SK-N-SH (cell line): ENCODE measurements at regions not wholly inside any gene's neighbourhood (a gene's known extent, or its start where the extent isn't known, plus 50 kb on each side); places are given as distances from the start of the nearest gene placed in this dataset.

ENCODE experiments used
- CTCF ChIA-PET: fragments of 300-600, 350-600 bp; formaldehyde crosslinking; extraction: SDS; loops from one replicate; lab custom pipeline; 2021; lab: Yijun Ruan, JAX
- POLR2A ChIA-PET: fragments of 350-600 bp; sonication (Branson Sonifier 250); formaldehyde crosslinking; extraction: SDS; loops from one replicate; lab custom pipeline; 2020; ENCODE audit warnings: antibody characterized with exemption, inconsistent platforms; lab: Yijun Ruan, JAX
- DNase-seq: peaks from one replicate; pipeline ENCODE4 v3.0.0; 2012
- H2AFZ ChIP-seq: fragments of 200-600 bp; sonication (generic); 2 replicates; pipeline ENCODE4 v1.8.1; 2016; ENCODE audit warnings: antibody characterized with exemption, mild to moderate bottlenecking, low read depth
- H3F3A ChIP-seq: fragments of 200-600 bp; sonication (generic); replicated peaks from 2 replicates; pipeline ENCODE3; 2016; ENCODE audit warnings: antibody characterized with exemption, mild to moderate bottlenecking; ENCODE audit not compliant: insufficient read depth
- H3K27ac ChIP-seq, 2 experiments: fragments of 200-500 bp in 1 of 2; fragments of 200-600 bp in 1 of 2; sonication (Bioruptor generic) in 1 of 2; sonication (generic), shearing (Covaris generic) in 1 of 2; 2 replicates each; pipeline versions ENCODE4 v1.5.1 to v1.6.1; 2014 to 2016; ENCODE audit warnings: low read depth in 2 of 2, inconsistent platforms in 1 of 2, low read length in 1 of 2, mild to moderate bottlenecking in 1 of 2, mixed read lengths in 1 of 2
- H3K27me3 ChIP-seq: fragments of 200-600 bp; sonication (generic), shearing (Covaris generic); 2 replicates; pipeline ENCODE4 v1.6.1; 2016; ENCODE audit warnings: mixed run types; ENCODE audit not compliant: insufficient read depth
- H3K36me3 ChIP-seq, 2 experiments: fragments of 200-500 bp in 1 of 2; fragments of 200-600 bp in 1 of 2; sonication (Bioruptor generic) in 1 of 2; sonication (generic) in 1 of 2; replicated peaks in 1 of 2; 2 replicates each; pipeline versions ENCODE3 to v1.5.1; 2014 to 2016; ENCODE audit warnings: low read length in 1 of 2, mild to moderate bottlenecking in 1 of 2; ENCODE audit not compliant: insufficient read depth in 2 of 2, control insufficient read depth in 1 of 2
- H3K4me1 ChIP-seq, 2 experiments: fragments of 200-500 bp in 1 of 2; fragments of 200-600 bp in 1 of 2; sonication (Bioruptor generic) in 1 of 2; sonication (generic), shearing (Covaris generic) in 1 of 2; 2 replicates each; pipeline versions ENCODE4 v1.5.1 to v1.6.1; 2014 to 2016; ENCODE audit warnings: low read depth in 1 of 2, low read length in 1 of 2, mixed run types in 1 of 2; ENCODE audit not compliant: insufficient read depth in 2 of 2, control insufficient read depth in 1 of 2
- H3K4me2 ChIP-seq: fragments of 200-600 bp; sonication (generic), shearing (Covaris generic); 2 replicates; pipeline ENCODE4 v1.6.1; 2017; ENCODE audit warnings: mixed run types
- H3K4me3 ChIP-seq, 2 experiments: fragments of 200-500 bp in 1 of 2; fragments of 200-600 bp in 1 of 2; sonication (Bioruptor generic) in 1 of 2; sonication (generic), shearing (Covaris generic) in 1 of 2; 2 replicates each; pipeline versions ENCODE4 v1.5.1 to v1.8.1; 2014 to 2016; ENCODE audit warnings: low read depth in 2 of 2, inconsistent platforms in 1 of 2, low read length in 1 of 2, mild to moderate bottlenecking in 1 of 2, mixed read lengths in 1 of 2, moderate library complexity in 1 of 2
- H3K79me2 ChIP-seq: fragments of 200-600 bp; sonication (generic); 2 replicates; pipeline ENCODE4 v1.8.1; 2017; ENCODE audit warnings: mild to moderate bottlenecking; ENCODE audit not compliant: insufficient read depth
- H3K9ac ChIP-seq: fragments of 200-600 bp; sonication (generic); 2 replicates; pipeline ENCODE4 v1.6.1; 2017; ENCODE audit warnings: mixed run types
- H3K9me2 ChIP-seq: fragments of 200-600 bp; sonication (generic); 2 replicates; pipeline ENCODE4 v1.6.1; 2017; ENCODE audit warnings: mixed run types
- H3K9me3 ChIP-seq: fragments of 200-600 bp; sonication (generic); 2 replicates; pipeline ENCODE4 v1.6.1; 2017; ENCODE audit warnings: mixed run types, mild to moderate bottlenecking, moderate library complexity
- H4K20me1 ChIP-seq: fragments of 200-600 bp; sonication (generic); 2 replicates; pipeline ENCODE4 v1.6.1; 2017; ENCODE audit warnings: mild to moderate bottlenecking, mixed run types; ENCODE audit not compliant: insufficient read depth
- CHD2 ChIP-seq: fragments of 150-350 bp; IDR thresholded peaks from 2 replicates; pipeline ENCODE4 v1.6.1; 2018; ENCODE audit warnings: low read length; ENCODE audit not compliant: partially characterized antibody
- ELF1 ChIP-seq: IDR thresholded peaks from 2 replicates; pipeline ENCODE4 v1.4.0; 2012
- EP300 ChIP-seq, 2 experiments: IDR thresholded peaks; 2 replicates each; pipeline versions ENCODE4 v1.4.0 to v1.6.1; 2012; ENCODE audit warnings: borderline replicate concordance in 1 of 2, low read depth in 1 of 2, low read length in 1 of 2
- EZH2phosphoT487 ChIP-seq: fragments of 200-600 bp; sonication (generic); IDR thresholded peaks from 2 replicates; pipeline ENCODE4 v1.6.1; 2017; ENCODE audit warnings: low read depth, mixed run types, mild to moderate bottlenecking, antibody characterized with exemption, moderate library complexity, borderline replicate concordance
- FOSL2 ChIP-seq: IDR thresholded peaks from 2 replicates; pipeline ENCODE4 v1.4.0; 2012; ENCODE audit warnings: low read depth, mild to moderate bottlenecking, moderate library complexity, borderline replicate concordance
- FOXJ3 ChIP-seq: sonication (generic); formaldehyde crosslinking; IDR thresholded peaks from 2 replicates; pipeline ENCODE4 v1.5.1; 2020; ENCODE audit warnings: mild to moderate bottlenecking, missing genetic modification reagents
- FOXM1 ChIP-seq: IDR thresholded peaks from 2 replicates; pipeline ENCODE4 v1.4.0; 2012; ENCODE audit warnings: low read depth, mild to moderate bottlenecking
- GABPA ChIP-seq: IDR thresholded peaks from 2 replicates; pipeline ENCODE4 v1.4.0; 2012; ENCODE audit warnings: low read depth, mild to moderate bottlenecking
- GATA2 ChIP-seq: sonication (generic); formaldehyde crosslinking; IDR thresholded peaks from 2 replicates; pipeline ENCODE4 v1.5.0; 2020; ENCODE audit warnings: mild to moderate bottlenecking, missing genetic modification reagents
- IRF3 ChIP-seq: fragments of 150-350 bp; IDR thresholded peaks from 2 replicates; pipeline ENCODE4 v1.6.1; 2016; ENCODE audit warnings: mild to moderate bottlenecking, low read depth, low read length
- JUND ChIP-seq: IDR thresholded peaks from 2 replicates; pipeline ENCODE4 v1.4.0; 2012
- MAX ChIP-seq: IDR thresholded peaks from 2 replicates; pipeline ENCODE4 v1.4.0; 2012; ENCODE audit warnings: low read depth
- MEF2A ChIP-seq: IDR thresholded peaks from 2 replicates; pipeline ENCODE4 v1.4.0; 2012; ENCODE audit warnings: low read depth, borderline replicate concordance
- NFIC ChIP-seq: IDR thresholded peaks from 2 replicates; pipeline ENCODE4 v1.4.0; 2012; ENCODE audit warnings: borderline replicate concordance
- NRF1 ChIP-seq: IDR thresholded peaks from 2 replicates; pipeline ENCODE4 v1.6.1; 2012; ENCODE audit warnings: low read depth, mild to moderate bottlenecking, low read length
- POLR2AphosphoS5 ChIP-seq: IDR thresholded peaks from 2 replicates; pipeline ENCODE4 v1.6.1; 2012; ENCODE audit warnings: low read depth, low read length
- RFX5 ChIP-seq: IDR thresholded peaks from 2 replicates; pipeline ENCODE4 v1.6.1; 2012; ENCODE audit warnings: mild to moderate bottlenecking, improper control_type of control experiment, low read length
- RXRA ChIP-seq: IDR thresholded peaks from 2 replicates; pipeline ENCODE4 v1.4.0; 2012; ENCODE audit warnings: low read depth, mild to moderate bottlenecking, borderline replicate concordance
- SIN3A ChIP-seq: IDR thresholded peaks from 2 replicates; pipeline ENCODE4 v1.6.1; 2012; ENCODE audit warnings: low read depth, mild to moderate bottlenecking, low read length, moderate library complexity, borderline replicate concordance
- SMC3 ChIP-seq: IDR thresholded peaks from 2 replicates; pipeline ENCODE4 v1.6.1; 2012; ENCODE audit warnings: low read depth, low read length, improper control_type of control experiment
- TAF1 ChIP-seq: IDR thresholded peaks from 2 replicates; pipeline ENCODE4 v1.6.1; 2012; ENCODE audit warnings: low read depth, mild to moderate bottlenecking, low read length, moderate library complexity, borderline replicate concordance
- TCF12 ChIP-seq: IDR thresholded peaks from 2 replicates; pipeline ENCODE4 v1.4.0; 2012
- TEAD4 ChIP-seq: IDR thresholded peaks from 2 replicates; pipeline ENCODE4 v1.4.0; 2012; ENCODE audit warnings: mild to moderate bottlenecking, borderline replicate concordance; ENCODE audit not compliant: insufficient read depth
- YY1 ChIP-seq: IDR thresholded peaks from 2 replicates; pipeline ENCODE4 v1.4.0; 2012; ENCODE audit warnings: low read depth, mild to moderate bottlenecking
- ZBTB33 ChIP-seq: IDR thresholded peaks from 2 replicates; pipeline ENCODE4 v1.4.0; 2012; ENCODE audit warnings: low read depth, borderline replicate concordance
- WGBS: methylation state at CpG from one replicate; pipeline ENCODE4 v1.1.6; 2017; ENCODE audit warnings: low lambda C conversion rate; 5-methylcytosine and 5-hydroxymethylcytosine counted together
- TF ChIP-seq, protein P1 (sequence below): IDR thresholded peaks from 2 replicates; pipeline ENCODE4 v1.6.1; 2012; ENCODE audit warnings: mild to moderate bottlenecking, low read depth, low read length, moderate library complexity
- TF ChIP-seq, protein P2 (sequence below): fragments of 200-600 bp; sonication (generic); IDR thresholded peaks from 2 replicates; pipeline ENCODE4 v1.6.1; 2017; ENCODE audit warnings: antibody characterized with exemption, mild to moderate bottlenecking, moderate library complexity

DNA sequence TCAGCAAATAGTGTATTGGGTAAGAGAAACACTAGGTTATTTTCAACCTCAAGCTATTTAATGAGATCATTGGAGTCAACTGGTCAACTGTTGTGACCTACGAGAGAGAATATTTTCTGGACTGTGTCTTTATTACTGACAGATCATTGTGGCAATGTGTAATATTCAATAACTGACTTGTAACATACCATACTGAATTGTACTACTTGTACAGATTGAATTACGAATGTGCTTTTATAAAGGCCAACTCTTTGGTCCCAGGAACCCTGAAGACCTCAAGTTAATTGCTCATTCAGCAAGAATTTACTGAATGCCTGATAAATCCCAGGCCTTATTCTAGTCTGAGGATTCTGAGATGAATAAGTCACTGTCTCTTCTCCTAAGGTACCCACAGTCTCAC, 56.1 kb upstream of the CAMK1G start:
- no peaks in the 10 kb centered on the region for H3K27me3 ChIP-seq
- H4K20me1 ChIP-seq = no peaks in the 10 kb centered on the region
- 0 out of 2 replicates have a peak overlapping the region, but pooled peaks have one; percentile 2 for H3K4me2 ChIP-seq
- H3K4me1 ChIP-seq = no peaks in the 10 kb centered on the region; a peak in 2 of 4 replicates
- no peak for DNase-seq
- no peaks in the 10 kb centered on the region for H3K9me2 ChIP-seq
- no peak overlapping the region for H2AFZ ChIP-seq
- no peak overlapping the region for H3K4me3 ChIP-seq
- no peaks in the 10 kb centered on the region for H3K36me3 ChIP-seq
- ChIA-PET POLR2A (no interaction called here), CTCF (interaction anchor here (1.1 to 5.9 kb wide), 3 partner anchors 14 to 39 kb away, joined by 3 to 33 read pairs (median 8); no protein-coding TSS in a partner anchor)
- 38% methylated on average over 2 of the region's 2 CpGs for WGBS
- peak overlapping the region in 1 of 2 experiments; percentile 76; a peak in 2 of 4 replicates for H3K27ac ChIP-seq
- peak overlapping the region; percentile 29; the same call in 1 of the 2 replicates for H3K9ac ChIP-seq
- no peaks in the 10 kb centered on the region for H3K9me3 ChIP-seq
- H3F3A ChIP-seq = peaks cover 15% of the 10 kb centered on the region
- no peaks in the 10 kb centered on the region for H3K79me2 ChIP-seq
- peak; percentile 62 for TF ChIP-seq FOSL2
- TF ChIP-seq EZH2phosphoT487 = no peak
- no peak for TF ChIP-seq SMC3
- TF ChIP-seq MAX = no peak
- TF ChIP-seq, protein P1, sequence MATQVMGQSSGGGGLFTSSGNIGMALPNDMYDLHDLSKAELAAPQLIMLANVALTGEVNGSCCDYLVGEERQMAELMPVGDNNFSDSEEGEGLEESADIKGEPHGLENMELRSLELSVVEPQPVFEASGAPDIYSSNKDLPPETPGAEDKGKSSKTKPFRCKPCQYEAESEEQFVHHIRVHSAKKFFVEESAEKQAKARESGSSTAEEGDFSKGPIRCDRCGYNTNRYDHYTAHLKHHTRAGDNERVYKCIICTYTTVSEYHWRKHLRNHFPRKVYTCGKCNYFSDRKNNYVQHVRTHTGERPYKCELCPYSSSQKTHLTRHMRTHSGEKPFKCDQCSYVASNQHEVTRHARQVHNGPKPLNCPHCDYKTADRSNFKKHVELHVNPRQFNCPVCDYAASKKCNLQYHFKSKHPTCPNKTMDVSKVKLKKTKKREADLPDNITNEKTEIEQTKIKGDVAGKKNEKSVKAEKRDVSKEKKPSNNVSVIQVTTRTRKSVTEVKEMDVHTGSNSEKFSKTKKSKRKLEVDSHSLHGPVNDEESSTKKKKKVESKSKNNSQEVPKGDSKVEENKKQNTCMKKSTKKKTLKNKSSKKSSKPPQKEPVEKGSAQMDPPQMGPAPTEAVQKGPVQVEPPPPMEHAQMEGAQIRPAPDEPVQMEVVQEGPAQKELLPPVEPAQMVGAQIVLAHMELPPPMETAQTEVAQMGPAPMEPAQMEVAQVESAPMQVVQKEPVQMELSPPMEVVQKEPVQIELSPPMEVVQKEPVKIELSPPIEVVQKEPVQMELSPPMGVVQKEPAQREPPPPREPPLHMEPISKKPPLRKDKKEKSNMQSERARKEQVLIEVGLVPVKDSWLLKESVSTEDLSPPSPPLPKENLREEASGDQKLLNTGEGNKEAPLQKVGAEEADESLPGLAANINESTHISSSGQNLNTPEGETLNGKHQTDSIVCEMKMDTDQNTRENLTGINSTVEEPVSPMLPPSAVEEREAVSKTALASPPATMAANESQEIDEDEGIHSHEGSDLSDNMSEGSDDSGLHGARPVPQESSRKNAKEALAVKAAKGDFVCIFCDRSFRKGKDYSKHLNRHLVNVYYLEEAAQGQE = no peak
- no peak for TF ChIP-seq CHD2
- TF ChIP-seq TCF12 = peak; percentile 93
- peak; percentile 81 for TF ChIP-seq JUND
- TF ChIP-seq NFIC = peak; percentile 75
- TF ChIP-seq, protein P2, sequence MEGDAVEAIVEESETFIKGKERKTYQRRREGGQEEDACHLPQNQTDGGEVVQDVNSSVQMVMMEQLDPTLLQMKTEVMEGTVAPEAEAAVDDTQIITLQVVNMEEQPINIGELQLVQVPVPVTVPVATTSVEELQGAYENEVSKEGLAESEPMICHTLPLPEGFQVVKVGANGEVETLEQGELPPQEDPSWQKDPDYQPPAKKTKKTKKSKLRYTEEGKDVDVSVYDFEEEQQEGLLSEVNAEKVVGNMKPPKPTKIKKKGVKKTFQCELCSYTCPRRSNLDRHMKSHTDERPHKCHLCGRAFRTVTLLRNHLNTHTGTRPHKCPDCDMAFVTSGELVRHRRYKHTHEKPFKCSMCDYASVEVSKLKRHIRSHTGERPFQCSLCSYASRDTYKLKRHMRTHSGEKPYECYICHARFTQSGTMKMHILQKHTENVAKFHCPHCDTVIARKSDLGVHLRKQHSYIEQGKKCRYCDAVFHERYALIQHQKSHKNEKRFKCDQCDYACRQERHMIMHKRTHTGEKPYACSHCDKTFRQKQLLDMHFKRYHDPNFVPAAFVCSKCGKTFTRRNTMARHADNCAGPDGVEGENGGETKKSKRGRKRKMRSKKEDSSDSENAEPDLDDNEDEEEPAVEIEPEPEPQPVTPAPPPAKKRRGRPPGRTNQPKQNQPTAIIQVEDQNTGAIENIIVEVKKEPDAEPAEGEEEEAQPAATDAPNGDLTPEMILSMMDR = no peak
- peak; percentile 51; the same call in 1 of the 2 replicates for TF ChIP-seq FOXM1
- TF ChIP-seq NRF1 = no peak
- TF ChIP-seq RXRA = peak; percentile 68
- no peak for TF ChIP-seq YY1
- TF ChIP-seq GABPA = peak; percentile 18; the same call in 1 of the 2 replicates
- peak in 1 of 2 experiments; percentile 88; a peak in 2 of 4 replicates for TF ChIP-seq EP300 (IDR thresholded peaks at IDR 0.05; ENCODE audit: borderline replicate concordance in 1 of 2, low read depth in 1 of 2, low read length in 1 of 2)
- TF ChIP-seq ZBTB33 = no peak
- no peak for TF ChIP-seq SIN3A
- TF ChIP-seq TAF1 = no peak
- TF ChIP-seq RFX5 = no peak
- TF ChIP-seq ELF1 = no peak
- no peak for TF ChIP-seq IRF3
- TF ChIP-seq POLR2AphosphoS5 = peak; percentile 45; the same call in 1 of the 2 replicates
- TF ChIP-seq MEF2A = no peak
- TF ChIP-seq GATA2 = no peak
- TF ChIP-seq TEAD4 = peak; percentile 72; the same call in 1 of the 2 replicates
- TF ChIP-seq FOXJ3 = no peak
